ENCODE measurements at regions not wholly inside any gene's neighbourhood (a gene's known extent, or its start where the extent isn't known, plus 50 kb on each side); places are given as distances from the start of the nearest gene placed in this dataset.
"Not testable (repeated sequence)": the region's sequence is repeated elsewhere in the genome, so short reads cannot be mapped to it uniquely, and the experiment has no call there.

DNA sequence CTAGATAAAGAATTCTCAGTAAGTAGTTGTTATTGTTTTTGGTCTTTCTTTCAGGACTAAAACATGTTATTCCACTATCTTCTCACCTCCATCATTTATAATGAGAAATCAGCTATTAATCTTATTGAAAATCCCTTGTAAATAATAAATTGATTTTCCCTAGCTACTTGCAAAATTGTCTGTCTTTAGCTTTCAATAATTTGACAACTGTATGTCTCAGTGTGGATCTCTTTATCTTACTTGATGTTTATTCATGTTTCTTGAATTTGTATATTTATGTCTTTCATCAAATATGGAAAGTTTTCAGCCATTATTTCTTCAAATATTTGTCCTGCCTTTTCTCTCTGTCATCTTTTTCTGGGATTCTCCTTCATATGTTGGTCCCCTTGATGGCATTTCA lies 117.1 kb upstream of the ANTXRL start:
- Mint-ChIP-seq H3K27ac (no peak overlapping the region), H3K4me3 (no peak overlapping the region), H3K4me1 (no peaks in the 10 kb centered on the region), H3K27me3 (no peaks in the 10 kb centered on the region), H3K9me3 (peaks cover 11% of the 10 kb centered on the region), H3K36me3 (ENCODE audit: low read depth) (no peaks in the 10 kb centered on the region)
- no peak for ATAC-seq (replicated peaks)

DNA sequence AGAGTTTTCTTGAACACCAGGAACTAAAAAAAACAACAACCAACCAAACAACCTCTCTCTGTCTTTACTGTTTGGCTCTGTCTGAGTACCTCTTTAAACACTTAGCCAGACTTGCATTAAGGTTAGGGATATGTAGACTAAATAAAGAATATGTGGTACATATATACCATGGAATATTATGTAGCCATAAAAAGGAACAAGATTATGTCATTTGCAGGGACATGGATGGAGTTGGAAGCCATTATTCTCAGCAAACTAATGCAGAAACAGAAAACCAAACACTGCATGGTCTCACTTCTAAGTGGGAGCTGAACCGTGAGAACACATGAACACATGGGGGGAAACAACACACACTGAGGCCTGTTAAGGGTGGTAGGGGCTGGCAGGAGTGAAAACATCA lies 116.0 kb upstream of the ANTXRL start:
- H3K27me3 Mint-ChIP-seq, result no peaks in the 10 kb centered on the region
- peaks cover 11% of the 10 kb centered on the region for H3K9me3 Mint-ChIP-seq
- no peak overlapping the region for H3K4me3 Mint-ChIP-seq
- no peaks in the 10 kb centered on the region for H3K4me1 Mint-ChIP-seq
- no peak for ATAC-seq (replicated peaks)
- no peak overlapping the region for H3K27ac Mint-ChIP-seq
- no peaks in the 10 kb centered on the region for H3K36me3 Mint-ChIP-seq (ENCODE audit: low read depth)

DNA sequence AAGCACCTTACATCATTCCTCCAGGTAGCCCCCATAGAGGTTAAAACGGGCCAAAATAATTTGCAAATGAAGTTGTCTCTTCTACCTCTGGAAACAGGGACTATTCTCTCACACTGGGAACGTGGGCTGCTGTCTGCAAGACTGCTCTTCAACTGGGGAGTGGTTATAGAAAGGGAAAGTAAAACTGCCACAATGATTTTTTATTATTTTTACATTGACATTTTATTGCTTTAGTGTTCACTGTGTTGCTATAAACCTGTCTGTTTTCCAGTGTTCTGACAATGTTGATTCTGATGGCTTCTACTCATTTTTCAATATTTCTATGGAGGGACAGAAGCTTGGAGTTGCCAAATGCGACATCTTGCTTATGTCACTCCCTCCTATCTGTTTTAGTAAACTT lies 115.1 kb upstream of the ANTXRL start:
- H3K9me3 Mint-ChIP-seq, result peaks cover 11% of the 10 kb centered on the region
- no peaks in the 10 kb centered on the region for H3K4me1 Mint-ChIP-seq
- no peaks in the 10 kb centered on the region for H3K36me3 Mint-ChIP-seq (ENCODE audit: low read depth)
- no peak overlapping the region for H3K4me3 Mint-ChIP-seq
- H3K27me3 Mint-ChIP-seq, result no peaks in the 10 kb centered on the region
- ATAC-seq (replicated peaks), result no peak
- no peak overlapping the region for H3K27ac Mint-ChIP-seq

DNA sequence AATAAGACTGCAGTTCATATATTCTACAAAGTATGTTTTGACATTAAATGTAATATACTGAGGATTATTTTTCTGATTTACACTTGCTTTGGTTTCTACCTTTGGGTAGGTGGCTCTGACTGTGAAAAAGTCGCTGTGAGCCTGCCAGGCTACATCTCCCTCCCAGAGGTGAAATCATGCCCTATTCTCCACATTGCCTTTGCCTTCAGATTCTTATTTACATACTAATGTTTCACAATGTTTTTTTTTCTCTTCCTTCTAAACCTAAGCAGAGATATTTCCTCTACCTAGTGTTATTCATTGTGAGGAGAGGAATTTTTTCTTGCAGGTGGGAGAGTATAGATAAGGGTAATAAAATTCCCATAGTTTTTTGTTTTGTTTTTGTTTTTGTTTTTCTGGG lies 111.5 kb upstream of the ANTXRL start:
- ATAC-seq (replicated peaks), result no peak
- no peak overlapping the region for H3K27ac Mint-ChIP-seq
- no peaks in the 10 kb centered on the region for H3K36me3 Mint-ChIP-seq (ENCODE audit: low read depth)
- no peaks in the 10 kb centered on the region for H3K27me3 Mint-ChIP-seq
- no peaks in the 10 kb centered on the region for H3K4me1 Mint-ChIP-seq
- H3K4me3 Mint-ChIP-seq, result no peak overlapping the region
- peaks cover 5% of the 10 kb centered on the region for H3K9me3 Mint-ChIP-seq

DNA sequence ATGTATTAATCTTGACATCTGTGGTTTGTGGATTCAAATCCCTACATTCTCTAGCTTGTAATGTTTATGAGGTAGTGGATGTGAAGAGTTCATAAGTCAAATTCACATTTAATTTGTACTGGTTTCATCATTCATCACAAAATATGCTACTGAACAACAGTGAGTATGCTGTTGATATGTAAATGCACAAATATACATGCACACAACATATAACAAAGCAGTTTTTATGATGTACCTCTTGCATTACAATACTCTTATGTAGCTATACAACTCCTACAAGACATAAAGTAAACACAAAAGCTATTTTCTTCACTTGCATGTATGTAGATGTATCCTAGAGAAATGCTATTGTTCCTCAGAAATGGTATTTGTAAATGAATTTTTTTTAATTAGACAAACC lies 111.0 kb upstream of the ANTXRL start:
- Mint-ChIP-seq H3K27me3 (no peaks in the 10 kb centered on the region), H3K4me1 (no peaks in the 10 kb centered on the region)

DNA sequence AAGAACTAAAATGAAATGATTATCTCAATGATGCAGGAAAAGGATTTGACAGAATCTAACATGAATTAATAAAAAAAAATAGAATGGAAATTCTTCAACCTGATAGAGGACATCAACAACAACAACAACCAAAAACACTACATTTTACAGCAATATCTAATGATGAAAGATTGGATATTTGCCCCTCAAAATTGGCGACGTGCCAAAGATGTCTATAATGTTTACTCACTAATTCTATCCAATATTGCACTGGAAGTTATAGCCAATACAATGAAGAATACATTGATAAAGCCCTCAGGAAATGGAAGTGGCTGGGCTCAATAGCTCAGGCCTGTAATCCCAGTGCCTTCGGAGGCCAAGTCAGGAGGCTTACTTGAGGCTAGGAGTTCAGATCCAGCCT lies 99.4 kb upstream of the ANTXRL start:
- H3K4me3 Mint-ChIP-seq; H3K9me3 Mint-ChIP-seq; H3K27ac Mint-ChIP-seq; H3K27me3 Mint-ChIP-seq; ATAC-seq (replicated peaks); H3K4me1 Mint-ChIP-seq: not testable (repeated sequence)
- peaks cover 13% of the 10 kb centered on the region for H3K36me3 Mint-ChIP-seq (ENCODE audit: low read depth)

More for the DNA sequence above, 111.0 kb upstream of the ANTXRL start:
- Mint-ChIP-seq H3K36me3 (ENCODE audit: low read depth) (no peaks in the 10 kb centered on the region), H3K4me3 (no peak overlapping the region), H3K9me3 (peaks cover under 1% of the 10 kb centered on the region), H3K27ac (no peak overlapping the region)
- ATAC-seq (replicated peaks), result no peak

DNA sequence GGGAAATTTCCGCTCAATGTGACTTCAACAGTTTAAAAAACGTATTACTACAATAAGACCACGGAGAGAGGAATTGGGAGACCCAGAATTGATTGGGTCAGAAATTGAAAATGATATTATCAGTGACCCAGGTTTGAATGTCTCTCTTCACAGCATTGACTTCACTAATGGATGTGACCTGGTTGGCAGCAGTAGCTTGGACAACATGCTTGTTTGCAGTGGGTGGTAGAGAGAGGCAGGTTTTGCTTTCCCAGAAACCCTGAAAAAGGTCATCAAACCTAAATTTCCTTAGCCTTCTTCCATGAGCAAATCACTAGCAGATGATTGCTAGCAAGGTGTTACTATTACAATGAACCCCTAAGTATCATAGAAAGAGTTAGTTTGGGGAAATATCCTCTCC lies 89.7 kb upstream of the ANTXRL start:
- no peak overlapping the region for H3K4me3 Mint-ChIP-seq
- H3K27ac Mint-ChIP-seq, result no peak overlapping the region
- H3K36me3 Mint-ChIP-seq (ENCODE audit: low read depth), result no peaks in the 10 kb centered on the region
- no peaks in the 10 kb centered on the region for H3K27me3 Mint-ChIP-seq
- no peaks in the 10 kb centered on the region for H3K9me3 Mint-ChIP-seq
- no peaks in the 10 kb centered on the region for H3K4me1 Mint-ChIP-seq
- ATAC-seq (replicated peaks), result no peak

DNA sequence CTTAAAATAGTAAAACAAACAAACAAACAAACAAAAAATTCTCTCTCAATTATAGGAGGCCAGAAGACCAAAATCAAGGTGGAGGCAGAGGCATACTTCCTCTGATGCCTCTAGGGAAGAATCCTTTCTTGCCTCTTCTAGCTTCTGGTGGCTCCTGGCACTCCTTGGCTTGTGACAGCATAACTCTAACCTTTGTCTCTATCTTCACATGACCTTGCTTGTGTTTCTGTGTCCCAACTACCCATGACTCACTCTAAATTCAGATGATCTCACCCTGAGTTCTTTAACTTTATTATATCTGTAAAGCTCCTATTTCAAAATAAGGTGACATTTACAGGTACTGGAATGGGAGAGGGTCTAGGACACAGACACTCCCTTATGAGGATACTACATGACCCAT lies 88.3 kb upstream of the ANTXRL start:
- no peaks in the 10 kb centered on the region for H3K27me3 Mint-ChIP-seq
- no peak overlapping the region for H3K27ac Mint-ChIP-seq
- no peaks in the 10 kb centered on the region for H3K4me1 Mint-ChIP-seq
- H3K4me3 Mint-ChIP-seq, result no peak overlapping the region
- peaks cover 8% of the 10 kb centered on the region for H3K36me3 Mint-ChIP-seq (ENCODE audit: low read depth)
- no peak for ATAC-seq (replicated peaks)
- no peaks in the 10 kb centered on the region for H3K9me3 Mint-ChIP-seq

DNA sequence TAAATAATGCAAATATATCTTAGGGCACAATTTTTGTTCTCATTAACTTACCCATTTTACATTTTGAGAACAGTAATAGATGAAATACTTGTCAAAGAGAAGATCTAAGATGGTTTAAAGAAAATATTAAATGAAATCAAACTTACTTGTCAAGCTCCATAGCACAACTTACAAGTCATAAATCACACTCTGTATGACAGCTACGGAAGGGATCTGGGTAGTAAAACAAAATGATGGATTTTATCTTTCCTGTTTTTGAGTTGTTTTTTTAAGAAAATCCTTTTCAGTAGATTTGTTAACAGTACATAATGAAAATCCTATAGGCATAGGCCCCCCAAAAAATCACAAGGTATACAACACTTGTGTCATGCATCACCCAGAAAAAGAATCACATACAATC lies 84.4 kb upstream of the ANTXRL start:
- H3K27ac Mint-ChIP-seq; H3K36me3 Mint-ChIP-seq (ENCODE audit: low read depth): not testable (repeated sequence)

DNA sequence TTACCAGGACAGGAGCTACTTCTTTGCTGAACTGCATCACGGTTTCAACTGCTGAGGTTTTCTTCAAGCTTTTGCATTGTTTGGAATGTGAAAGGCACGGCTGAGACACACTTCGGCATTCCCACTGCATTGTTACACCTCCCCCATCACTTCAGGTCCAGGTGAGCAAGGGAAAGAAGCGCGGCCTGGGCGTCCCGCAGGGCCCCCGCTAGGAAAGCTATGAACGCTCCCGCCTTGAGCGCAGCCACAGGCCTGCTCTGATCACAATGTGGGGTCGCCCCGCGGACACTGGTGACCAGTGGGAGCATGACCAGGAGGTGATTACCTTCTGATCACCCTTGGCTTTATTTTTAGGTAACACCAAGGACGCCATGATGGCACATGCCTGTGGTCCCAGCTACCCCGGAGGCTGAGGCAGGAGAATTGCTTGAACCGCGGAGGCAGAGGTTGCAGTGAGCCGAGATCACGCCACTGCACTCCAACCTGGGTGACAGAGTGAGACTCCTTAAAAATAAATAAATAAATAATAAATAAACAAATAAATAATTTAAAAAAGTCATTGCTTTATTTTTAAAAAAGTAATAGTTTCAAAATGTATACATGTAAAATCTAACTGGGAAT lies 82.2 kb upstream of the ANTXRL start:
- H3K4me3 Mint-ChIP-seq; H3K9me3 Mint-ChIP-seq; H3K36me3 Mint-ChIP-seq (ENCODE audit: low read depth); H3K27me3 Mint-ChIP-seq; H3K4me1 Mint-ChIP-seq; ATAC-seq (replicated peaks); H3K27ac Mint-ChIP-seq: not testable (repeated sequence)

More for the DNA sequence above, 84.4 kb upstream of the ANTXRL start:
- H3K27me3 Mint-ChIP-seq; H3K9me3 Mint-ChIP-seq; H3K4me1 Mint-ChIP-seq; ATAC-seq (replicated peaks); H3K4me3 Mint-ChIP-seq: not testable (repeated sequence)

DNA sequence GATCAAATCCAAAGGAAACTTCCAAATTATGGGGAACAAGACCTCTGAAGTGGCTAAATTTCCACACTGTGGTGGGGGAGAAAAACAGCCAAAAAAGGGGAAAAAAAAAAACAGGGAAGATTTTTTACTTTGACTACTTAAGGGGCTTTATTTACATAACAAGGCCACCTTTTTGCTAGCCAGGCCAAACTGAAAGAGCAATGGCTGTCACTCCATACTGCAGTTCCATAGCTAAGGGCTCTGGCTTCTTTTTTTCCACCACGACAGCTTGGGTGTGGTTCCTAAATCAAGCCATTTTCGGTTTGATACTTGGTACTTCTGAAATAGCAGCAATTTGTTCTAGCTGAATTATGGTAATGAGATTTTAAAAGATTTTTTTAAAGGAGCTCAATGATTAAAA lies 76.4 kb upstream of the ANTXRL start:
- not testable (repeated sequence) for H3K27me3 Mint-ChIP-seq; H3K4me3 Mint-ChIP-seq; ATAC-seq (replicated peaks); H3K27ac Mint-ChIP-seq; H3K4me1 Mint-ChIP-seq; H3K36me3 Mint-ChIP-seq (ENCODE audit: low read depth); H3K9me3 Mint-ChIP-seq

DNA sequence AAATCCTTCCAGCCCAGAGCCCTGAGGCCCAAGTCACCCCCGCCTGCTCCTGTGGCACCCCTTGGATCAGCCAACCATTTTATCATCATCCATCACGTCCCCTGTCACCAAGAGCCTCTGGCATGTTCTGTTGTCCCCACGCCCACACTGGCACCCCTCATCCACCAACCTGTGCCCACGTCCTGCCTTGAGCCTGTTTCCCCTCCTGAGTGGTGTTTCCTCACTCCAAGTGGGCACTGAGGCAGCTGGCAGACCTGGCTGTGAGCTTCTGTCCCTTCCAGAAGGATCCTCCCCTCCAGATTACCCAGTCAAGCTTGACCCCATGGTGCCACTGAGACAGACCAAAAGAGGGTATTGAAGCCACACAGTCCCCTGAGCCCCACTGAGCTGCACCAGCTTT lies 71.4 kb upstream of the ANTXRL start:
- Mint-ChIP-seq H3K4me3 (no peak overlapping the region), H3K27me3 (no peaks in the 10 kb centered on the region), H3K27ac (peak overlapping the region; percentile 63), H3K9me3 (no peaks in the 10 kb centered on the region), H3K36me3 (ENCODE audit: low read depth) (peaks cover 13% of the 10 kb centered on the region), H3K4me1 (peaks cover 5% of the 10 kb centered on the region)
- ATAC-seq (replicated peaks), result no peak

DNA sequence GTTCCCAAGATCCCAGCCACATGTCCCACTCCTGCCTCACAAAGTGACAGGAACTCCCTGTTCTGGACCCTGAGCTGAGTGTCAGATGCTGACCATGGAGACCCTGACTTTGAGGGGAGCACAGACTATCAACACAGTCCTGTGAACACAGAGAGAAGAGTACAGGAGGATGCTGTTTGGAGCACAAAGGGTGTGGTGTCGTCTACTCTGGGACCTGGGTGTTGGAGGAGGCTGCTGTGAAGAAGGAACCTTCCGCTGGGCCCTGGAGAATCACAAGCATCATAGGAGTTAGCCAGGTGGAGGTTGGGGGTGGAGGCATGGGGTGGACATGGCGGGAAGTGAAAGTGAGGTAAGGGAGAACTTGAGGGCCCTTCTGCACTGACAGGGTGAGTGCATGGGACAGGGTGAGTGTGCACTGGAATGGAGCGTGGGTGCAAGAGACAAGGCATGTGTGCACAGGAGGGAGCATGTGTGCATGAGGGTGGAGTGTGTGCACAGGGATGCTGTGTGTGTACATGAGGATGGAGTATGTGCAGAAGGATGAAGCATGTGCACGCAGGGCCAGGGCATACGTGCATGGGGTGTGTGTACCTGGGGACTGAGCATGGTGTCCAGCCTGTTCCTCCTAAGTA lies 70.7 kb upstream of the ANTXRL start:
- peaks cover 5% of the 10 kb centered on the region for H3K4me1 Mint-ChIP-seq
- peaks cover 13% of the 10 kb centered on the region for H3K36me3 Mint-ChIP-seq (ENCODE audit: low read depth)
- H3K9me3 Mint-ChIP-seq, result no peaks in the 10 kb centered on the region
- no peaks in the 10 kb centered on the region for H3K27me3 Mint-ChIP-seq
- ATAC-seq (replicated peaks), result no peak
- H3K27ac Mint-ChIP-seq, result peak overlapping the region; percentile 63
- H3K4me3 Mint-ChIP-seq, result no peak overlapping the region

DNA sequence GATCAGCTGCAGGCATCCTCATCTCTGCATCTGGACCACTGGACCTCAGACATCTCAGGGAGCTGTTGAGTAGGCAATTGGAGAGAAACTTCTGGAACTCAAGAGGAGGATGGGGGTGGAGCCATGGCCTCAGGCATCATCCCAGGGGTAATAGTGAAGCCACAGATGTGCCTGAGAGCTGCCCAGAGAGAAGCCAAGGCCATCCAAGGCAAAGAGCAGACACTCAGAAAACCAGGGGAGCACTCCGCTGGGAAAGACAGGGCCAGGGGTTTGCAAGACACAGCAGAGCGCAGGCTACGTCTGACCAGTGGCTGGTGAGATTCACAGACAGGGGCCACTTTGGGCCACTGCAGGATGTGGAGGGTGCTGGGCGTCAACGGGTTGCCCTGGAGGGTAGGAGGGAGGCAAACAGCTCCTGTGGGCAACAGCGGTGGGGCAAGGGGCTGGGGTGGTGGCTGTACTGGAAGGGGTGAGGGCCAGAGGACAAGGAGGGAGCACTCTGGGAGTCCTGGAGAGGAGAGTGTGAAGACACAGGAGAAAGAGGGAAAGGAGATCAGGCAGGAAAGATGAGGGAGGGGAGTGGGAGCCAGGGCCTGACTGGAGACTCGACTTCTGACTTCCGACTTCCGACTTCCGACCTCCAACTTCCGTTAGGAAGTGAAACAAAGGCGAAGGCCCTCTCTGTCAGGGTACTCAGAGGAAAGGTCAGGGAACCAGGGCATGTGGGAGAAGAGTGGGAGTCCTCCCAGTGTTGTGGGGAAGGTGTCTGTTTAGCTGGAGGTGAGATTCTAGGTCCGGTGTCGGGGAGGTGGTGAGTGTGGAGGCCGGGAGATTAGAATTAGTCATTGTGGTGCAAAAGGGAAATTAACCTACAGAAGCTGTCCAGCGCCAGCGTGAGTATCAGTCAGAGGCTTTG lies 69.7 kb upstream of the ANTXRL start:
- Mint-ChIP-seq H3K9me3 (no peaks in the 10 kb centered on the region), H3K4me1 (peaks cover 5% of the 10 kb centered on the region), H3K4me3 (no peak overlapping the region), H3K27me3 (no peaks in the 10 kb centered on the region), H3K27ac (peak overlapping the region; percentile 58), H3K36me3 (ENCODE audit: low read depth) (peaks cover 13% of the 10 kb centered on the region)
- peak; percentile 60 for ATAC-seq (replicated peaks)
